ENCODE measurements at regions not wholly inside any gene's neighbourhood (a gene's known extent, or its start where the extent isn't known, plus 50 kb on each side); places are given as distances from the start of the nearest gene placed in this dataset.

DNA sequence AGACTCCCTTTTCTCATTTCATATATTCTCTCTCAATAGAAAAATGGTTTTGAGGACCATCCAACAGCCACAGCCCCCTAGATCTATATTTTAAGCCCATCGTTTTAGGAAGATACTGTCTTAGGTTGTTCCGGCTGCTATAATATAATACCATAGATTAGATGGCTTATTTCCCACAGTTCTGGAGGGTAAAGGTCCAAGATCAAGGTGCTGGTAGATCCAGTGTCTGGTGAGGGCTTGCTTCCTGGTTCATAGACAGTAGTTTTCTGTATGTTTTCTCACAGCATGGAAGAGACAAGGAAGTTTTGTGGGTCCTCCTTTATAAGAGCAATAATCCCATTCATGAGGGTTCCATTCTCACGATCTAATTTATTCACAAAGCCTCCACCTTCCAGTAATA, 215.1 kb downstream of the AASDHPPT start:
- FAIRE-seq = no peak
- H3K27me3 ChIP-seq (ENCODE audit: insufficient read depth, low read length) = no peaks in the 10 kb centered on the region
- H3K27ac ChIP-seq (ENCODE audit: low read depth, low read length) = no peak overlapping the region
- H3K9me3 ChIP-seq (ENCODE audit: insufficient read depth, low read depth, low read length) = no peaks in the 10 kb centered on the region
- Mint-ChIP-seq H3K4me1 (ENCODE audit: low read depth, unreplicated experiment) (no peaks in the 10 kb centered on the region), H3K36me3 (ENCODE audit: low read depth, unreplicated experiment) (no peaks in the 10 kb centered on the region), H3K9me3 (ENCODE audit: unreplicated experiment) (no peaks in the 10 kb centered on the region), H3K27me3 (ENCODE audit: low read depth, unreplicated experiment) (no peaks in the 10 kb centered on the region), H3K27ac (ENCODE audit: unreplicated experiment) (no peak overlapping the region), H3K4me3 (ENCODE audit: unreplicated experiment) (no peak overlapping the region)
- H3K4me1 ChIP-seq (ENCODE audit: insufficient read depth, low read length) = no peaks in the 10 kb centered on the region
- H3K9ac ChIP-seq (ENCODE audit: low read length) = no peak overlapping the region
- H3K4me2 ChIP-seq (ENCODE audit: low read length) = no peak overlapping the region
- no peaks in the 10 kb centered on the region for H3K36me3 ChIP-seq (ENCODE audit: insufficient read depth, low read length)
- H2AFZ ChIP-seq (ENCODE audit: low read depth, low read length) = no peak overlapping the region
- H3K79me2 ChIP-seq (ENCODE audit: insufficient read depth, low read length) = no peaks in the 10 kb centered on the region
- H4K20me1 ChIP-seq (ENCODE audit: insufficient read depth, low read length) = no peaks in the 10 kb centered on the region
- TF ChIP-seq, protein P1, sequence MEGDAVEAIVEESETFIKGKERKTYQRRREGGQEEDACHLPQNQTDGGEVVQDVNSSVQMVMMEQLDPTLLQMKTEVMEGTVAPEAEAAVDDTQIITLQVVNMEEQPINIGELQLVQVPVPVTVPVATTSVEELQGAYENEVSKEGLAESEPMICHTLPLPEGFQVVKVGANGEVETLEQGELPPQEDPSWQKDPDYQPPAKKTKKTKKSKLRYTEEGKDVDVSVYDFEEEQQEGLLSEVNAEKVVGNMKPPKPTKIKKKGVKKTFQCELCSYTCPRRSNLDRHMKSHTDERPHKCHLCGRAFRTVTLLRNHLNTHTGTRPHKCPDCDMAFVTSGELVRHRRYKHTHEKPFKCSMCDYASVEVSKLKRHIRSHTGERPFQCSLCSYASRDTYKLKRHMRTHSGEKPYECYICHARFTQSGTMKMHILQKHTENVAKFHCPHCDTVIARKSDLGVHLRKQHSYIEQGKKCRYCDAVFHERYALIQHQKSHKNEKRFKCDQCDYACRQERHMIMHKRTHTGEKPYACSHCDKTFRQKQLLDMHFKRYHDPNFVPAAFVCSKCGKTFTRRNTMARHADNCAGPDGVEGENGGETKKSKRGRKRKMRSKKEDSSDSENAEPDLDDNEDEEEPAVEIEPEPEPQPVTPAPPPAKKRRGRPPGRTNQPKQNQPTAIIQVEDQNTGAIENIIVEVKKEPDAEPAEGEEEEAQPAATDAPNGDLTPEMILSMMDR (IDR thresholded peaks at IDR 0.05; ENCODE audit: insufficient read depth, low read depth, low read length) = no peak
- H3K4me3 ChIP-seq (ENCODE audit: insufficient read depth, low read depth, low read length) = no peak overlapping the region
- no peak for DNase-seq (ENCODE audit: low read depth)

DNA sequence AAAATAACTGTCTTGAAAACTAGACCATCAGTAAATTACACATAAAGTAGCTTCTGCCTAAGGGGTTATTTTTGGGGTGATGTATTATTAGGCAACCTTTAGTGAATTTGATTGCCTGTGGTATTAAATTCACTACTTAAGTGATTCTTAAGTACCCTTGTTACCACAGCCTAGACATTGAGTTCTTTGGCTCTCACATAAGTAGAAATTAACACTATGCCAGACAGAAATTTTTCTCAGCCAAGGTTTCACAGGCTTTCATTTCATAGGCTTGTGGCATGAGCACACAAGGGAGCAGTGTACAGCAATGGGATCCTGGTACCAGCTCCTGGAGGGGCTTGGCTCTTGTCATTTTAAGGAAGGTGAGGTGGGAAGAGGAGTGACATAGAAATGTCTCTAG, 218.5 kb downstream of the AASDHPPT start:
- H3K27ac Mint-ChIP-seq (ENCODE audit: unreplicated experiment) = no peak overlapping the region
- DNase-seq (ENCODE audit: low read depth) = no peak
- Histone ChIP-seq H2AFZ (ENCODE audit: low read depth, low read length) (no peak overlapping the region), H3K9me3 (ENCODE audit: insufficient read depth, low read depth, low read length) (no peaks in the 10 kb centered on the region), H3K27ac (ENCODE audit: low read depth, low read length) (no peak overlapping the region), H3K27me3 (ENCODE audit: insufficient read depth, low read length) (no peaks in the 10 kb centered on the region), H3K9ac (ENCODE audit: low read length) (no peak overlapping the region), H3K4me2 (ENCODE audit: low read length) (no peak overlapping the region), H3K4me3 (ENCODE audit: insufficient read depth, low read depth, low read length) (no peak overlapping the region), H3K4me1 (ENCODE audit: insufficient read depth, low read length) (no peaks in the 10 kb centered on the region), H3K36me3 (ENCODE audit: insufficient read depth, low read length) (no peaks in the 10 kb centered on the region), H4K20me1 (ENCODE audit: insufficient read depth, low read length) (no peaks in the 10 kb centered on the region), H3K79me2 (ENCODE audit: insufficient read depth, low read length) (no peaks in the 10 kb centered on the region)
- TF ChIP-seq, protein P1 (IDR thresholded peaks at IDR 0.05; ENCODE audit: insufficient read depth, low read depth, low read length) = no peak
- TF ChIP-seq EZH2 (IDR thresholded peaks at IDR 0.05; ENCODE audit: insufficient read depth, low read length) = no peak
- no peaks in the 10 kb centered on the region for H3K27me3 Mint-ChIP-seq (ENCODE audit: low read depth, unreplicated experiment)
- H3K9me3 Mint-ChIP-seq (ENCODE audit: unreplicated experiment) = no peaks in the 10 kb centered on the region
- no peak for FAIRE-seq
- H3K36me3 Mint-ChIP-seq (ENCODE audit: low read depth, unreplicated experiment) = no peaks in the 10 kb centered on the region
- no peaks in the 10 kb centered on the region for H3K4me1 Mint-ChIP-seq (ENCODE audit: low read depth, unreplicated experiment)
- no peak overlapping the region for H3K4me3 Mint-ChIP-seq (ENCODE audit: unreplicated experiment)

DNA sequence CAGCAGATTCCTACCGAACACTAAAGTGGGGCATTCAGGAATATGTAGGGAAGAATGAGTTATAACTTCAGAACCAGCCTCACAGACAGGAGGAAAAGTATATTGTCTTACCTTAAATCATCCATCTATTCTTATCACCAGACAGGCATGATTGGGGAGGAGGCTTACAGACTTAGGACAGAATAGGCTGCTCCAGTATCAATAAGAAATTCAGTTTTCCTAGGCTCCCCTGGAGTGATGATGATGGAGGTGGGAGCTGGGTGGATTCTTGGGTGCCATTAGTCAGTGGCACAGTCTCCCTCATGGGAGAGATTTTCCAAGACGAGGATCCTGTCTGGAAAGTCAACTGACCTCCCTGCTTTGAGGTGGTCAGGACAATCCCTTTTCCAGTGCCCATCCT, 225.0 kb downstream of the AASDHPPT start:
- no peaks in the 10 kb centered on the region for H3K27me3 Mint-ChIP-seq (ENCODE audit: low read depth, unreplicated experiment)
- H3K9me3 Mint-ChIP-seq (ENCODE audit: unreplicated experiment) = peaks cover 6% of the 10 kb centered on the region
- Histone ChIP-seq H3K4me1 (ENCODE audit: insufficient read depth, low read length) (no peaks in the 10 kb centered on the region), H3K79me2 (ENCODE audit: insufficient read depth, low read length) (no peaks in the 10 kb centered on the region), H3K36me3 (ENCODE audit: insufficient read depth, low read length) (no peaks in the 10 kb centered on the region), H3K4me3 (ENCODE audit: insufficient read depth, low read depth, low read length) (no peak overlapping the region), H4K20me1 (ENCODE audit: insufficient read depth, low read length) (no peaks in the 10 kb centered on the region), H3K4me2 (ENCODE audit: low read length) (no peak overlapping the region), H2AFZ (ENCODE audit: low read depth, low read length) (no peak overlapping the region), H3K27me3 (ENCODE audit: insufficient read depth, low read length) (no peaks in the 10 kb centered on the region), H3K27ac (ENCODE audit: low read depth, low read length) (no peak overlapping the region), H3K9ac (ENCODE audit: low read length) (no peak overlapping the region), H3K9me3 (ENCODE audit: insufficient read depth, low read depth, low read length) (no peaks in the 10 kb centered on the region)
- FAIRE-seq (no peak), DNase-seq (ENCODE audit: low read depth) (no peak)
- H3K27ac Mint-ChIP-seq (ENCODE audit: unreplicated experiment) = no peak overlapping the region
- H3K36me3 Mint-ChIP-seq (ENCODE audit: low read depth, unreplicated experiment) = no peaks in the 10 kb centered on the region
- no peak for TF ChIP-seq EZH2 (IDR thresholded peaks at IDR 0.05; ENCODE audit: insufficient read depth, low read length)
- TF ChIP-seq, protein P1 (IDR thresholded peaks at IDR 0.05; ENCODE audit: insufficient read depth, low read depth, low read length) = no peak
- H3K4me3 Mint-ChIP-seq (ENCODE audit: unreplicated experiment) = no peak overlapping the region
- peaks cover 9% of the 10 kb centered on the region for H3K4me1 Mint-ChIP-seq (ENCODE audit: low read depth, unreplicated experiment)

All from astrocyte (in vitro differentiated cells and primary cell).